HTR-8/SVneo (cell line): ENCODE measurements at regions not wholly inside any gene's neighbourhood (a gene's known extent, or its start where the extent isn't known, plus 50 kb on each side); places are given as distances from the start of the nearest gene placed in this dataset.

Source experiments
- DNase-seq: peaks from one replicate; pipeline ENCODE4 v3.0.0; 2011; ENCODE audit warnings: low spot score, mixed read lengths; ENCODE audit not compliant: insufficient read length
- FAIRE-seq: peaks from 2 replicates; lab custom pipeline; 2011; peaks lifted over from hg19 to GRCh38; lab: Jason Lieb, UNC

- DNase-seq (no peak), FAIRE-seq (no peak)
Measured at GRCh38 chr11:93073508-93074280, 104.2 kb downstream of the MTNR1B start.

GRCh38 chr11:93074352-93074751 lies 104.9 kb downstream of the MTNR1B start:
- DNase-seq = no peak
- no peak for FAIRE-seq

- DNase-seq = no peak
- FAIRE-seq = no peak
Measured at GRCh38 chr11:93075782-93076181, 106.3 kb downstream of the MTNR1B start.

GRCh38 chr11:93080146-93080759 lies 110.8 kb downstream of the MTNR1B start:
- DNase-seq = no peak
- no peak for FAIRE-seq

- DNase-seq (no peak), FAIRE-seq (no peak)
Measured at GRCh38 chr11:93081694-93082093, 112.2 kb downstream of the MTNR1B start.

GRCh38 chr11:93082900-93083299 lies 113.4 kb downstream of the MTNR1B start:
- DNase-seq (no peak), FAIRE-seq (no peak)

GRCh38 chr11:93084727-93085505 lies 112.9 kb downstream of the SLC36A4 start:
- DNase-seq (no peak), FAIRE-seq (no peak)

- no peak for DNase-seq
- no peak for FAIRE-seq
Measured at GRCh38 chr11:93089474-93090102, 108.2 kb downstream of the SLC36A4 start.
